ENCODE measurements at regions not wholly inside any gene's neighbourhood (a gene's known extent, or its start where the extent isn't known, plus 50 kb on each side); places are given as distances from the start of the nearest gene placed in this dataset.

DNA sequence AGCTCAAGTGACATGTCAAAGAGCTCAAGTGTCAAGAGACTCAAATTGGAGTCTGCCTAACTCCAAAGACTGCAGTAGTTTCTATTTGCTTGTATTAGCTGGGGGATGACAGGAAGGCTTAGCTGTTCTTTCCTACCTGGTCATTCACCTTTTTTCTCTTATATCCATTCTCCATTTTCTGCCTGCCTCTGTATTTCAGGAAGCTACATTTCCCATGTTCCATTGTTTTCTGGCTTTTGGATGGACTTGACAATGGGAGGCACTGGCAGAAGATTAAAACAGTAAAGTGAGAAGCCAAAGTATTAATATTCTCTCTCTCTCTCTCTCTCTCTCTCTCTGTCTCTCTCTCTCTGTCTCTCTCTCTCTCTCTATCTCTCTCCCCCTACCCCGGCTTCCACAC lies 135.7 kb upstream of the ADAMTS18 start:
- no peaks in the 10 kb centered on the region for H4K20me1 ChIP-seq (ENCODE audit: insufficient read depth, low read length)
- POLR2A ChIA-PET: no interaction called here
- CTCF ChIA-PET (ENCODE audit: low intra/inter-chr PET ratio, low total read pairs): no interaction called here
- no peaks in the 10 kb centered on the region for H3K36me3 ChIP-seq (replicated peaks in 1 of 2; ENCODE audit: control insufficient read depth in 1 of 2, insufficient read depth in 2 of 2, low read length in 2 of 2)
- H3K4me3 ChIP-seq (replicated peaks in 1 of 3; ENCODE audit: insufficient read depth in 1 of 3, low read depth in 2 of 3, low read length in 3 of 3): no peak overlapping the region
- 0% methylated on average over 1 of the region's 1 CpG for WGBS (ENCODE audit: low lambda C conversion rate)
- no TSS peak for BruUV-seq (replicated peaks)
- DNase-seq (ENCODE audit: low spot score) (no peak), ATAC-seq (no peak), FAIRE-seq (no peak)
- no peaks in the 10 kb centered on the region for H3K9me3 ChIP-seq (ENCODE audit: low read length)
- no peak overlapping the region for H2AFZ ChIP-seq (ENCODE audit: low read length)
- H3K27ac ChIP-seq (ENCODE audit: extremely low read length, insufficient read depth, low read length): no peak overlapping the region
- H3K4me2 ChIP-seq (ENCODE audit: low read depth, low read length): no peak overlapping the region
- H3K4me1 ChIP-seq (ENCODE audit: insufficient read depth, low read length): no peaks in the 10 kb centered on the region
- intact Hi-C loops (cut with micrococcal nuclease; ENCODE audit: unreplicated experiment) (no loop called here), in situ Hi-C loops (cut with HindIII; ENCODE audit: extremely low pct_ligation_motif_present, low pct_unique_long_range_greater_than_20kb) (no loop called here)
- no peaks in the 10 kb centered on the region for H3K79me2 ChIP-seq (ENCODE audit: insufficient read depth, low read length)
- H3K9ac ChIP-seq (ENCODE audit: insufficient read depth, low read depth, low read length): no peak overlapping the region
- H3K27me3 ChIP-seq (ENCODE audit: control insufficient read depth in 1 of 2, insufficient read depth in 2 of 2, low read length in 2 of 2): peaks cover 0 to 3% of the 10 kb centered on the region in 2 experiments; a peak in 1 of 5 replicates
- TF ChIP-seq EED (CRISPR knock-in tag; IDR thresholded peaks at IDR 0.05) (no peak), ZNF253 (CRISPR knock-in tag; IDR thresholded peaks at IDR 0.05; ENCODE audit: borderline replicate concordance) (no peak), TARDBP (CRISPR knock-in tag; IDR thresholded peaks at IDR 0.05) (no peak), ZSCAN21 (CRISPR knock-in tag; IDR thresholded peaks at IDR 0.05; ENCODE audit: borderline replicate concordance) (no peak), ZNF333 (CRISPR knock-in tag; IDR thresholded peaks at IDR 0.05; ENCODE audit: borderline replicate concordance) (no peak), ZNF598 (CRISPR knock-in tag; IDR thresholded peaks at IDR 0.05; ENCODE audit: borderline replicate concordance) (no peak), EZH2 (conservative IDR thresholded peaks at IDR 0.05; ENCODE audit: low read depth, low read length) (no peak), JARID2 (CRISPR knock-in tag; IDR thresholded peaks at IDR 0.05; ENCODE audit: insufficient replicate concordance) (no peak), ZFP36 (IDR thresholded peaks at IDR 0.05; ENCODE audit: borderline replicate concordance, low read depth, low read length, partially characterized antibody) (no peak), ZNF607 (CRISPR knock-in tag; IDR thresholded peaks at IDR 0.05; ENCODE audit: borderline replicate concordance) (no peak), ONECUT2 (CRISPR knock-in tag; IDR thresholded peaks at IDR 0.05) (no peak), GTF3A (CRISPR knock-in tag; conservative IDR thresholded peaks at IDR 0.05) (no peak)
- TF ChIP-seq, protein P1, sequence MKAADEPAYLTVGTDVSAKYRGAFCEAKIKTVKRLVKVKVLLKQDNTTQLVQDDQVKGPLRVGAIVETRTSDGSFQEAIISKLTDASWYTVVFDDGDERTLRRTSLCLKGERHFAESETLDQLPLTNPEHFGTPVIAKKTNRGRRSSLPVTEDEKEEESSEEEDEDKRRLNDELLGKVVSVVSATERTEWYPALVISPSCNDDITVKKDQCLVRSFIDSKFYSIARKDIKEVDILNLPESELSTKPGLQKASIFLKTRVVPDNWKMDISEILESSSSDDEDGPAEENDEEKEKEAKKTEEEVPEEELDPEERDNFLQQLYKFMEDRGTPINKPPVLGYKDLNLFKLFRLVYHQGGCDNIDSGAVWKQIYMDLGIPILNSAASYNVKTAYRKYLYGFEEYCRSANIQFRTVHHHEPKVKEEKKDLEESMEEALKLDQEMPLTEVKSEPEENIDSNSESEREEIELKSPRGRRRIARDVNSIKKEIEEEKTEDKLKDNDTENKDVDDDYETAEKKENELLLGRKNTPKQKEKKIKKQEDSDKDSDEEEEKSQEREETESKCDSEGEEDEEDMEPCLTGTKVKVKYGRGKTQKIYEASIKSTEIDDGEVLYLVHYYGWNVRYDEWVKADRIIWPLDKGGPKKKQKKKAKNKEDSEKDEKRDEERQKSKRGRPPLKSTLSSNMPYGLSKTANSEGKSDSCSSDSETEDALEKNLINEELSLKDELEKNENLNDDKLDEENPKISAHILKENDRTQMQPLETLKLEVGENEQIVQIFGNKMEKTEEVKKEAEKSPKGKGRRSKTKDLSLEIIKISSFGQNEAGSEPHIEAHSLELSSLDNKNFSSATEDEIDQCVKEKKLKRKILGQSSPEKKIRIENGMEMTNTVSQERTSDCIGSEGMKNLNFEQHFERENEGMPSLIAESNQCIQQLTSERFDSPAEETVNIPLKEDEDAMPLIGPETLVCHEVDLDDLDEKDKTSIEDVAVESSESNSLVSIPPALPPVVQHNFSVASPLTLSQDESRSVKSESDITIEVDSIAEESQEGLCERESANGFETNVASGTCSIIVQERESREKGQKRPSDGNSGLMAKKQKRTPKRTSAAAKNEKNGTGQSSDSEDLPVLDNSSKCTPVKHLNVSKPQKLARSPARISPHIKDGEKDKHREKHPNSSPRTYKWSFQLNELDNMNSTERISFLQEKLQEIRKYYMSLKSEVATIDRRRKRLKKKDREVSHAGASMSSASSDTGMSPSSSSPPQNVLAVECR (CRISPR knock-in tag; IDR thresholded peaks at IDR 0.05; ENCODE audit: borderline replicate concordance): no peak
- TF ChIP-seq, protein P2, sequence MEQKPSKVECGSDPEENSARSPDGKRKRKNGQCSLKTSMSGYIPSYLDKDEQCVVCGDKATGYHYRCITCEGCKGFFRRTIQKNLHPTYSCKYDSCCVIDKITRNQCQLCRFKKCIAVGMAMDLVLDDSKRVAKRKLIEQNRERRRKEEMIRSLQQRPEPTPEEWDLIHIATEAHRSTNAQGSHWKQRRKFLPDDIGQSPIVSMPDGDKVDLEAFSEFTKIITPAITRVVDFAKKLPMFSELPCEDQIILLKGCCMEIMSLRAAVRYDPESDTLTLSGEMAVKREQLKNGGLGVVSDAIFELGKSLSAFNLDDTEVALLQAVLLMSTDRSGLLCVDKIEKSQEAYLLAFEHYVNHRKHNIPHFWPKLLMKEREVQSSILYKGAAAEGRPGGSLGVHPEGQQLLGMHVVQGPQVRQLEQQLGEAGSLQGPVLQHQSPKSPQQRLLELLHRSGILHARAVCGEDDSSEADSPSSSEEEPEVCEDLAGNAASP (CRISPR knock-in tag; IDR thresholded peaks at IDR 0.05; ENCODE audit: borderline replicate concordance): no peak
- TF ChIP-seq, protein P3, sequence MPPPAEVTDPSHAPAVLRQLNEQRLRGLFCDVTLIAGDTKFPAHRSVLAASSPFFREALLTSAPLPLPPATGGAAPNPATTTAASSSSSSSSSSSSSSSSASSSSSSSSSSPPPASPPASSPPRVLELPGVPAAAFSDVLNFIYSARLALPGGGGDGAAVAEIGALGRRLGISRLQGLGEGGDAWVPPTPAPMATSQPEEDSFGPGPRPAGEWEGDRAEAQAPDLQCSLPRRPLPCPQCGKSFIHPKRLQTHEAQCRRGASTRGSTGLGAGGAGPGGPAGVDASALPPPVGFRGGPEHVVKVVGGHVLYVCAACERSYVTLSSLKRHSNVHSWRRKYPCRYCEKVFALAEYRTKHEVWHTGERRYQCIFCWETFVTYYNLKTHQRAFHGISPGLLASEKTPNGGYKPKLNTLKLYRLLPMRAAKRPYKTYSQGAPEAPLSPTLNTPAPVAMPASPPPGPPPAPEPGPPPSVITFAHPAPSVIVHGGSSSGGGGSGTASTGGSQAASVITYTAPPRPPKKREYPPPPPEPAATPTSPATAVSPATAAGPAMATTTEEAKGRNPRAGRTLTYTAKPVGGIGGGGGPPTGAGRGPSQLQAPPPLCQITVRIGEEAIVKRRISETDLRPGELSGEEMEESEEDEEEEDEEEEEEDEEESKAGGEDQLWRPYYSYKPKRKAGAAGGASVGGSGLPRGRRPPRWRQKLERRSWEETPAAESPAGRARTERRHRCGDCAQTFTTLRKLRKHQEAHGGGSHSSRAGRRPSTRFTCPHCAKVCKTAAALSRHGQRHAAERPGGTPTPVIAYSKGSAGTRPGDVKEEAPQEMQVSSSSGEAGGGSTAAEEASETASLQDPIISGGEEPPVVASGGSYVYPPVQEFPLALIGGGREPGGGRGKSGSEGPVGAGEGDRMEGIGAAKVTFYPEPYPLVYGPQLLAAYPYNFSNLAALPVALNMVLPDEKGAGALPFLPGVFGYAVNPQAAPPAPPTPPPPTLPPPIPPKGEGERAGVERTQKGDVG (CRISPR knock-in tag; IDR thresholded peaks at IDR 0.05; ENCODE audit: borderline replicate concordance): no peak

Data from HepG2 (cell line).